Erythroblast (primary cell): ENCODE measurements at regions not wholly inside any gene's neighbourhood (a gene's known extent, or its start where the extent isn't known, plus 50 kb on each side); places are given as distances from the start of the nearest gene placed in this dataset.

Source experiments
- GATA1 ChIP-seq: IDR thresholded peaks from 2 replicates; pipeline ENCODE4 v1.6.1; 2011; ENCODE audit warnings: low read depth, mild to moderate bottlenecking, control low read depth, low read length, moderate library complexity
- POLR2A ChIP-seq: IDR thresholded peaks from 2 replicates; pipeline ENCODE4 v1.6.1; 2011; ENCODE audit warnings: mild to moderate bottlenecking, low read length

- TF ChIP-seq POLR2A: no peak
- no peak for TF ChIP-seq GATA1
These were observed 233.4 kb downstream of the SOX4 start for GRCh38 chr6:21826904-21827303.
